GM12878 (cell line): ENCODE measurements at regions not wholly inside any gene's neighbourhood (a gene's known extent, or its start where the extent isn't known, plus 50 kb on each side); places are given as distances from the start of the nearest gene placed in this dataset.

ENCODE experiments used
- ATAC-seq: fragments of 200-7000 bp; cut with Tn5 transposase; 3 replicates; pipeline ENCODE4 v1.9.1; 2020; ENCODE audit warnings: mild to moderate bottlenecking, moderate library complexity
- BruUV-seq: library from RNA; stranded (reverse); fragments of 400-500 nt; replicated peaks from 2 replicates; lab custom pipeline; 2021; lab: Mats Ljungman, UMichigan
- CTCF ChIA-PET: fragments of 300-600 bp; sonication (Branson Sonifier 250); formaldehyde crosslinking; extraction: SDS; loops from one replicate; lab custom pipeline; 2021; ENCODE audit warnings: inconsistent platforms; lab: Yijun Ruan, JAX
- POLR2A ChIA-PET: fragments of 350-600 bp; formaldehyde crosslinking; extraction: SDS; loops from one replicate; lab custom pipeline; 2021; ENCODE audit warnings: inconsistent platforms; lab: Charles Lee
- RAD21 ChIA-PET: fragments of 300-600 bp; sonication (Branson Sonifier 250); formaldehyde crosslinking; loops from one replicate; lab custom pipeline; 2023; ENCODE audit warnings: antibody characterized with exemption; ENCODE audit not compliant: unreplicated experiment; lab: Charles Lee
- SMC1A ChIA-PET: fragments of 300-600 bp; sonication (Branson Sonifier 250); formaldehyde crosslinking; loops from one replicate; lab custom pipeline; 2023; ENCODE audit not compliant: unreplicated experiment, uncharacterized antibody; lab: Charles Lee
- DNase-seq: peaks from one replicate; pipeline ENCODE4 v3.0.0-alpha.2; 2011; ENCODE audit warnings: low read depth, low spot score
- FAIRE-seq: peaks from 3 replicates; lab custom pipeline; 2011; peaks lifted over from hg19 to GRCh38; lab: Jason Lieb, UNC
- H2AFZ ChIP-seq: 2 replicates; pipeline ENCODE4 v1.6.0; 2011; ENCODE audit warnings: low read depth, low read length, control low read depth; ENCODE audit not compliant: control insufficient read depth
- H3K27ac ChIP-seq: 2 replicates; pipeline ENCODE4 v1.5.1; 2011; ENCODE audit warnings: control low read depth; ENCODE audit not compliant: control insufficient read depth, insufficient read depth
- H3K27me3 ChIP-seq, 2 experiments: replicated peaks in 1 of 2; 2 replicates each; pipeline versions ENCODE4 v1.6.0 to v1.6.1; 2011; ENCODE audit warnings: low read length in 1 of 2; ENCODE audit not compliant: control insufficient read depth in 2 of 2, insufficient read depth in 2 of 2
- H3K36me3 ChIP-seq, 2 experiments: 2 replicates each; pipeline ENCODE4 v1.5.1; 2011; ENCODE audit warnings: low read length in 1 of 2; ENCODE audit not compliant: control insufficient read depth in 2 of 2, insufficient read depth in 2 of 2
- H3K4me1 ChIP-seq: 2 replicates; pipeline ENCODE4 v1.6.1; 2011; ENCODE audit warnings: mild to moderate bottlenecking, low read length, moderate library complexity, mixed read lengths; ENCODE audit not compliant: control insufficient read depth, insufficient read depth
- H3K4me2 ChIP-seq: 2 replicates; pipeline ENCODE4 v1.6.0; 2011; ENCODE audit warnings: control low read depth; ENCODE audit not compliant: control insufficient read depth, insufficient read depth
- H3K4me3 ChIP-seq: fragments of 200-600 bp; sonication (generic); 2 replicates; pipeline ENCODE4 v1.5.1; 2016
- H3K79me2 ChIP-seq: 2 replicates; pipeline ENCODE4 v1.6.0; 2011; ENCODE audit warnings: low read length; ENCODE audit not compliant: control insufficient read depth, insufficient read depth
- H3K9ac ChIP-seq: 2 replicates; pipeline ENCODE4 v1.8.0; 2011; ENCODE audit warnings: low read length, control low read depth, mixed read lengths; ENCODE audit not compliant: control insufficient read depth, insufficient read depth
- H3K9me3 ChIP-seq: replicated peaks from 3 replicates; pipeline ENCODE4 v1.5.1; 2011; ENCODE audit warnings: mild to moderate bottlenecking, low read length; ENCODE audit not compliant: control insufficient read depth, insufficient read depth
- H4K20me1 ChIP-seq: 2 replicates; pipeline ENCODE4 v1.6.0; 2011; ENCODE audit not compliant: control insufficient read depth, insufficient read depth
- BMI1 ChIP-seq: fragments of 450-650 bp; IDR thresholded peaks from 2 replicates; pipeline ENCODE4 v1.6.1; 2016; ENCODE audit warnings: mild to moderate bottlenecking, moderate library complexity, borderline replicate concordance
- CUX1 ChIP-seq: IDR thresholded peaks from 2 replicates; pipeline ENCODE4 v1.6.1; 2012; ENCODE audit warnings: improper control_type of control experiment, low read depth, low read length; ENCODE audit not compliant: insufficient replicate concordance
- EZH2 ChIP-seq: IDR thresholded peaks from 2 replicates; pipeline ENCODE4 v1.6.1; 2012; ENCODE audit warnings: low read depth, mild to moderate bottlenecking, control low read depth, inconsistent platforms, low read length, borderline replicate concordance; ENCODE audit not compliant: control insufficient read depth
- FOS ChIP-seq: IDR thresholded peaks from 3 replicates; pipeline ENCODE4 v1.6.1; 2011; ENCODE audit warnings: borderline replicate concordance; ENCODE audit not compliant: insufficient read length; ENCODE audit errors: extremely low read depth
- IKZF2 ChIP-seq, 2 experiments: fragments of 450-650 bp; IDR thresholded peaks; 2 replicates each; pipeline ENCODE4 v1.6.1; 2017; ENCODE audit warnings: mild to moderate bottlenecking in 2 of 2, moderate library complexity in 2 of 2
- IRF5 ChIP-seq: fragments of 450-650 bp; IDR thresholded peaks from 2 replicates; pipeline ENCODE4 v1.6.1; 2017; ENCODE audit warnings: borderline replicate concordance
- NRF1 ChIP-seq: conservative IDR thresholded peaks from 2 replicates; pipeline ENCODE4 v1.6.1; 2011; ENCODE audit warnings: mild to moderate bottlenecking, low read depth, low read length, improper control_type of control experiment
- PRDM15 ChIP-seq: fragments of 450-650 bp; formaldehyde crosslinking; IDR thresholded peaks from 2 replicates; pipeline ENCODE4 v1.4.0; 2020; ENCODE audit warnings: mild to moderate bottlenecking, moderate library complexity
- RELB ChIP-seq: fragments of 450-650 bp; IDR thresholded peaks from 2 replicates; pipeline ENCODE4 v1.6.1; 2017; ENCODE audit warnings: low read depth, mild to moderate bottlenecking, moderate library complexity
- SREBF1 ChIP-seq: IDR thresholded peaks from 2 replicates; pipeline ENCODE4 v1.6.1; 2012; ENCODE audit warnings: mild to moderate bottlenecking, low read length
- USF1 ChIP-seq: IDR thresholded peaks from 2 replicates; pipeline ENCODE4 v1.6.1; 2011; ENCODE audit warnings: borderline replicate concordance, low read depth, mild to moderate bottlenecking, moderate library complexity, mixed read lengths, low read length; ENCODE audit not compliant: insufficient read depth; ENCODE audit errors: extremely low read length
- WGBS: methylation state at CpG from one replicate; pipeline ENCODE4 v1.1.6; 2016; ENCODE audit warnings: low lambda C conversion rate; ENCODE audit not compliant: insufficient replicate concordance, insufficient coverage; ENCODE audit errors: missing lambda C conversion rate; 5-methylcytosine and 5-hydroxymethylcytosine counted together
- in situ Hi-C: fragments of 300-500 bp; cut with MboI; formaldehyde crosslinking; loops from 9 replicates; pipeline ENCODE4 v1.14.3; 2018; ENCODE audit warnings: mixed read lengths
- intact Hi-C: fragments of 100-400 bp; cut with micrococcal nuclease; formaldehyde crosslinking; loops from one replicate; pipeline ENCODE4 v1.14.2; 2022; ENCODE audit not compliant: unreplicated experiment

- ChIA-PET RAD21 (no interaction called here), SMC1A (interaction anchor here (1.0 kb wide), 1 partner anchor 9 kb away, joined by 3 read pairs; no protein-coding TSS in a partner anchor), CTCF (no interaction called here), POLR2A (no interaction called here)
- Histone ChIP-seq H4K20me1 (no peaks in the 10 kb centered on the region), H3K4me3 (no peak overlapping the region), H3K36me3 (no peaks in the 10 kb centered on the region), H3K27me3 (peaks cover 0 to 3% of the 10 kb centered on the region in 2 experiments; a peak in 1 of 4 replicates), H3K79me2 (no peaks in the 10 kb centered on the region), H3K27ac (no peak overlapping the region), H3K4me2 (no peak overlapping the region), H2AFZ (no peak overlapping the region), H3K9ac (no peak overlapping the region), H3K4me1 (no peaks in the 10 kb centered on the region), H3K9me3 (no peaks in the 10 kb centered on the region)
- no TSS peak for BruUV-seq
- FAIRE-seq (no peak), DNase-seq (no peak), ATAC-seq (no peak)
- intact Hi-C loops (no loop called here), in situ Hi-C loops (no loop called here)
- WGBS = 0% methylated on average over 2 of the region's 2 CpGs
- TF ChIP-seq EZH2 = no peak
- no peak for TF ChIP-seq IKZF2 (IDR thresholded peaks at IDR 0.05)
- TF ChIP-seq SREBF1 = no peak
- no peak for TF ChIP-seq RELB
- TF ChIP-seq BMI1 = no peak
- TF ChIP-seq FOS = no peak
- no peak for TF ChIP-seq IRF5
- TF ChIP-seq PRDM15 = no peak
- TF ChIP-seq NRF1 = no peak
- TF ChIP-seq USF1 = no peak
- TF ChIP-seq CUX1 = no peak
These were observed 134.6 kb upstream of the KLHL29 start for GRCh38 chr2:23250371-23250770.
